GM18868 (cell line): ENCODE measurements at regions not wholly inside any gene's neighbourhood (a gene's known extent, or its start where the extent isn't known, plus 50 kb on each side); places are given as distances from the start of the nearest gene placed in this dataset.
"Not testable (repeated sequence)": the region's sequence is repeated elsewhere in the genome, so short reads cannot be mapped to it uniquely, and the experiment has no call there.

Experiments used
- ATAC-seq: cut with Tn5 transposase; IDR thresholded peaks from one replicate; pipeline ENCODE4 v1.9.1; 2021; ENCODE audit warnings: mild to moderate bottlenecking, moderate library complexity; ENCODE audit not compliant: unreplicated experiment

DNA sequence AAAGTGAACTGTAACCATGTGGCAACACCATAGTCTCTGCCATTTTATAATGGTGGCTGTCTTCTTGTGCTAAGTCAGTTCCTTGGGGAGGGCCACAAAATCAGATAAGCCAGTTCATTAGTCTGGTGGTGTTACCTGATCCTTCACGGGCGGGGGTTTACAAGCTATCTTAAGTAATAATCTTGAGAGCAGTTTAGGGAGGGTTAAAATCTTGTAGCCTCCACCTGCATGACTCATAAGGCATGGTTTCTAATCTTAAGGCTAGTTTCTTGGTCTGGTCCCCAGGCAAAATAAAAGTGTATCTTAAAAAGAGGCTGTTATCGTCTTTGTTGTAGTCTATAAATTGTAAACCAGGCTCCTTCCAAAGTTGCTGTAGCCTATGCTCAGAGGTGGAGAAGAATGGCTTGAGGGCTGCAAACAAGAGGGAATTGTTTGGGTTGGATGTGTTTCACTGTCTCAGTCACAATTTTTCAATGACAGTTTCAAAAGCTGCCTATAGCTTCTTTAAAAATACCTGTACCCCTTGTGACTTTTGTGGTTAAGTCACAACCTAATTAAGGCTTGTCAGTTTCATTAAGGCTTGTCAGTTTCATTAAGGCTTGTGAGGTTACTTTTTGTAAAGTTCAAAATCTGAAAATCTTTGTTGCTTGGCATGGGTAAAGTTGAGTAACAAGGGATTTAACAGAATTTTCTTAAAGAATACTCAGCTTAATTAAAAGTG is 135.7 kb downstream of the RPS4Y2 start:
- ATAC-seq, result peak; percentile 95

DNA sequence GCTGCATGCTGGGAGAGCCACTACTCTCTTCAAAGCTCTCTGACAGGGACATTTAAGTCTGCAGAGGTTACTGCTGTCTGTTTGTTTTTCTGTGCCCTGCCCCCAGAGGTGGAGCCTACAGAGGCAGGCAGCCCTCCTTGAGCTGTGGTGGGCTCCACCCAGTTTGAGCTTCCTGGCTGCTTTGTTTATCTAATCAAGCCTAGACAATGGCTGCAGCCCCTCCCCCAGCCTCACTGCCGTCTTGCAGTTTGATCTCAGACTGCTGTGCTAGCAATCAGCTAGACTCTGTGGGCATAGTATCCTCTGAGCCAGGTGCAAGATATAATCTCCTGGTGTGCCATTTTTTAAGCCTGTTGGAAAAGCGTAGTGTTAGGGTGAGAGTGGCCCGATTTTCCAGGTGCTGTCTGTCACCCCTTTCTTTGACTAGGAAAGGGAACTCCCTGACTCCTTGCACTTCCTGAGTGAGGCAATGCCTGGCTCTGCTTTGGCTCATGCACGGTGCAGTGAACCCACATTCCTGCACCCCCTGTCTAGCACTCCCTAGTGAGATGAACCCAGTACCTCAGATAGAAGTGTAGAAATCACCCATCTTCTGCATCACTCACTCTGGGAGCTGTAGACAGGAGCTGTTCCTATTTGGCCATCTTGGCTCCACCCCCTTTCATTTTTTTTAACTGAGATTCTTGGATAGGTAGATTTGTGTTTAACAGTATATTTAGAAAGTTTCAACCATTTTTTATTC is 169.6 kb downstream of the RPS4Y2 start:
- not testable (repeated sequence) for ATAC-seq

DNA sequence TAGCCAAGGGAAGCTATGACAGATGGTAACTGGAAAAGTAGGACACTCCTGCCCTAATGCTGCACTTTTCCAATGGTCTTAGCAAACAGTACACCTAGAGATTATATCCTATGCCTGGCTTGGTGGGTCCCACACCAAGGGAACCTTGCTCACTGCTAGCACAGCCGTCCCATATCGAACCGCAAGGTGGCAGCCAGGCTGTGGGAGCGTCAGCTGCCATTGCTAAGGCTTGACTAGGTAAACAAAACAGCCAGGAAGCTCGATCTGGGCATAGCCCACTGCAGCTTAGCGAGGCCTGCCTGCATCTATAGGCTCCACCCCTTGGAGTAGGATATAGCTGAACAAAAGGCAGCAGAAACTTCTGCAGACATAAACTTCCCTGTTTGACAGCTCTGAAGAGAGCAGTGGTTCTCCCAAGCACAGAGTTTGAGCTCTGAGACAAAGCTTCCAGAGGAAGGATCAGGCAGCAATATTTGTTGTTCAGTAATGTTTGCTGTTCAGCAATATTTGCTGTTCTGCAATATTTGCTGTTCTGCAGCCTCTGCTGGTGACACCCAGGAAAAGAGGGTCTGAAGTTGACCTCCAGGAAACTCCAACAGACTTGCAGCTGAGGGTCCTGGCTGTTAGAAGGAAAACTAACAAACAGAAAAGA is 173.9 kb downstream of the RPS4Y2 start:
- ATAC-seq, result no peak

DNA sequence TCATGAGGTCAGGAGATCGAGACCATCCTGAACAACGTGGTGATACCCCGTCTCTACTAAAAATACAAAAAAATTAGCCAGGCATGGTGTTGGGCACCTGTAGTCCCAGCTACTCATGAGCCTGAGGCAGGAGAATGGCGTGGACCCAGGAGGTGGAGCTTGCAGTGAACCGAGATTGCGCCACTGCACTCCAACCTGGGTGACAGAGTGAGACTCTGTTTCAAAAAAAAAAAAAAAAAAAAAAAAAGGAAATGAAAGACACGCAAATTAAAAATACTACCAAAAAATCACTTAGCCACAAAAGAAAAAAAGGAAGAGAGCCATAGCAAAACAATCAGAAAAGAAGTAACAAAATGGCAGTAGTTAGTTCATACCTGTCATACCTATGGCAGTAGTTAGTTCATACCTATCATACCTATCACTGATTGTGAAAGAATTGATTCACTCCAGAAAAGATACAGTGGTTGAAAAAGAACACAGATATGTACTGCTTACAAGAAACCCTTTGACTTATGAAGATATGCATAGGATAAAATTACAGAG is 180.9 kb downstream of the RPS4Y2 start:
- ATAC-seq, result not testable (repeated sequence)

DNA sequence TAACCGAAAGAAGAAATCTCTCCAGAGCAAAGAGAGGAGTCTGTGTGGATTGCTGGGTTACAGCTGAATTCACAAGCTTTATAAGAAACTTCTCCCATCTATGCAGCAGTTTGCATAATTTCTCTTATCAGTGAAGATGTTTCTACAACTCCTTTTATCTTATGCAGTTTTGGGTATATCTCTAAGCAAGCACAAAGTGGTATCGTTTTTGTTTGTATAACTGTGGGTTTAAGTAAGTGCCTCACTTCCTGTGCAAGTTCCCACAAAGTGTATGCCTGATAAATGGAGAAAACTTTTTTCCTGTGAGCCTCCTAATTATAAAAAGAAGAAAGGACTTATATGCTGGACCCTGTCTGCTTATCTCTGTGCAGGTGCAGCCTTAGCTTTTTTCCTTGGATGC is 205.6 kb downstream of the RPS4Y2 start:
- ATAC-seq, result no peak

DNA sequence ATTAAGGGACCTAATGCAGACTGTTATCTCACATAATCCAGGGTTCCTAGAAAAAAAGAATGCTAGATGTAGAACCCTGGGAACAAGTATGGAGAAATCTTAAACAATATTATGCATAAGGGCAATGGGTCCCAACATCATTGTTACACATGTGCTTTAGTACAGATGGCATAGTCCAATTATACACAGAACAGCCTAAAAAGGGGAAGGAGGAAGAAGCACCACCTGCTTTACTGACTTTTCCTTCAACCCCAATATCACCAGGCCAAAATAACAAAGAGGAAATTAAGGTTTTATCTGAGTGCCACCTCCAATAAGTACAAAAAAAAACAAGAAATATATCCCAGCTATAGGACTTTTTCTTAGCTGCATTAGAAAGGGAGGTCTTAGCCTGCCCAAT is 211.9 kb downstream of the RPS4Y2 start:
- no peak for ATAC-seq

DNA sequence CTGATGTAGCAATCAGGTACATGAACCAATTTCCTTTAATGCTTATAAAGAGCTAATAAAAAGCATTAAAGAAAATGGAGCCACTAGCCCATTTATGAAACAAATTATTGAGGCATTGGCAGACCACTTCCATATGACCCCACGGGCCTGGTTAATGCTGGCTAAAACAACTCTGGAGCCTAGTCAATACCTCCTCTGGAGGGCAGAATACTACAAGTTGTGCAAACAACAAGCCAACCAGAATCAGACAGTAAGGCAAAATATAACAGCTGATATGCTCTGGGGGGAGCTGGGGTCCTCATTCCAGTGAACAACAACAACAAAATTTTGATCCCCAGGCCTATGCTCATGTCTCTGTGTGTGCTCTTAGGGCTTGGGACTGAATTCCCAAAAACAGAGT is 212.3 kb downstream of the RPS4Y2 start:
- no peak for ATAC-seq

DNA sequence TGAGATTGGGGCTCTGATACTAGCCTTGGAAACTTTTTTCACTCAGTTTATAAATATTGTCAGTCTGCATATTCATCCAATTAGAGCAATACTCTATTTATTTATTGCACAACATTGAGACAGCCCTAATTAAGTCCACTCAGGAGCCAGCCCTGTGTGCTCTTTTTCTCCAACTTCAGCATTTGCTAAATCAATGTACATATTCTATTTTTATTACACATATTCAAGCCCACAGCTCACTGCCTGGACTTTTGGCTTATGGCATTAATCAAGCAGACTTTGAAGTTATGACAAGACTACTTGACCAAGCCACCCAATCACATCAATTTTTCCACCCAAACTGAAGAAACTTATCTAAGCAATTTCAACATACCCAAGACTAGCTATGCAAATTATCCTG is 215.5 kb downstream of the RPS4Y2 start:
- ATAC-seq, result no peak

DNA sequence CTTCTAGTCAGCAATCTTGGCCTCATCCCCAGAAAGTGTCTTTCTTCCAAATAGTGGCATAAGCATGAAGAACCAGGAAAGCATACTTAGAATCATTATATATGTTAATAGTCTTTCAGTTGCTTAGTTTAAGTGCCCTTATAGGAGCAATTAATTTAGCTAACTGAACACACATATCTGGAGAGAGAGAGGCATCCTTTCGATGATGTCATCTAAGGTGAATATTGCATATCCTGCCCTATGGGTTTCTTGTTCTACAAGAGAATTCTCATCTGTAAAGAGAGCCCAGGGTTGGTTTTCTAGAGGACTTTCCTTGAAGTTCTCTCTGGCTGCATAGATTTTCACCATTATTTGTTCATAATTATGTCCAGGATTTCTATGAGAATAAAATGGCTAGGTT is 230.1 kb downstream of the RPS4Y2 start:
- no peak for ATAC-seq

DNA sequence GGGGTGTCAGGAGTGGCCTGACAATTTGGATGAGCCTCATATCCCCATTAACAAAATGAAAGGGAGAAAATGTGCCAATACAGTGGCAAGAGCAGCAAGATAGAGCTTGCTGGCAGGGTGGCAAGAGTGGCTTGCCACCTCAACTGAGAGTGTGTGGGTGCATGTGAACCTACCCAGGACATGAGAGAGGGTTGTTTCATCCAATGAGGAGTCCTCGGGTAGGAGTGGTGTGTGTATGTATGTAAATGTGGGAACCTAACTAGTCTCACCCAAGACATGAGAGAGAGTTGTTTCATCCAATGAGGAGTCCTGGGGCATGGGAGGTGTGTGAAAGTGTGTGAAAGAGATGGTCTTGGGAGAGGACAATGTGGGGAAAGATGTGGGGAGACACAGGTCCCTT is 234.2 kb downstream of the RPS4Y2 start:
- ATAC-seq, result no peak

DNA sequence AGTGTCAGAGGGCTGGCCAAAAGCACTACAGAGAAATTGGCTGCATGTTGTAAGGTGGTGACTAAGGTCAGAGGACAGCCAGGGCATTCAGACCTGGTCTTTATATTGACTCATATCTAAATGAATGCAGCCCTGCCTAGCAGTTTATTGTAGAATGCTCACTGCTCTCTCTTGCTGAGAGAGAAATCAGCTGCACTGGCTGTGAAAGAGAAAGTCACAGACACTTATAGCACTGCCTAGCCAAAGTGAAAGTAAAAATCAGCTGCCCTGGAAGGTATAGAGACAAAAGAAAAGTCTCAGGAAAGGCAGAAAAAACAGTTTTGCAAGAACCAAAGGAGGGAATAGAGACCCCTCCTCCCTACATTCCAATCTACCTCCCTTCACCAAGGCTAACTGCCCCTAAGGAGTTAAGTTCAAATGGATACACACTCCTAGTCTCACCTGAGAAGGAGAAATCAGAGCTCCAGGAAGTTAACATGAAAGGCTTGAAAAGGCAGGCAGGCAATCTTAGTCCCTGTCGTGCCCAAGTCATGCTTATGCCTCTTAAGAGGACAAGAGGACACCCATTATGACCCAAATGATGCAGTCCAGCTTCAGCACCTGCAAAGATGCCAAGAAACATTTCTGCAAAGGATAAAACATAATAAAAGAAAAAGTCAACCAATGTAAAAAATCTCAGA is 235.1 kb downstream of the RPS4Y2 start:
- ATAC-seq, result peak; percentile 99

DNA sequence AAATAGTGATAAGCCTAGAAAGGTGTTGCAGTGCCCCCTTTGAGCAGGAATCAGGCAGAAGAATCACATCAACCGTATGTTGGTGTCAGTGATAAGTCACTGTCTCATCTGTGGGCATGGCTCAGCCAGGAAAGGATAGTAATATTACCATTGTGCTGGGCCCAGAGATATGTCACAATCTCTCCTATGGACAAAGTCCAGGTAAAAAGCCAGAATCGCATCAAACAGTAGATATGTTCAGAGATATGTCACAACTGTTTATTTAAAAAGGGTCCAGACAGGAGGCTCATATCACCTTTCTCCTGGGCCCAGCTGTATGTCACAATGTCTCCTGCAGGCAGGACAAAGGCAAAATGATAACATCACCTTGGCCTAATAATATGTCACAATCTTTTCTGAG is 241.4 kb downstream of the RPS4Y2 start:
- no peak for ATAC-seq

DNA sequence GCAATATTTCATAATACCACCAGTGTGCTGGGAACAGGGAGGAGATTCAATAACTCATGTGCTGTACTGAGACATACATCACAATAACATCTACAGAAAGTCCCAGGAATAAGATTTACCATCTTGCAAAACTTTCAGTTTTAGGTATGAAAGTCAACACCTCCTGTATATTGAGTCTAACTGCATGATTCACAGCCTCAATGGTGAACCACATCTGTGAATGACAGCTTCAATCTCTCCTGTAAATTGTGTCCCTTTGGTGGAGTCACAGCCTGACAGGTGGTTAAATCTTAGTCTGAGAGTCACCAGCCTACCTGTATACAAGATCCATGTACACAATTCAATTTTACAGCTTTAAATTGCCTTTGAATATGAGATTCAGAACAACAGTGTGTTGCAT is 242.1 kb downstream of the RPS4Y2 start:
- peak; percentile 59 for ATAC-seq

DNA sequence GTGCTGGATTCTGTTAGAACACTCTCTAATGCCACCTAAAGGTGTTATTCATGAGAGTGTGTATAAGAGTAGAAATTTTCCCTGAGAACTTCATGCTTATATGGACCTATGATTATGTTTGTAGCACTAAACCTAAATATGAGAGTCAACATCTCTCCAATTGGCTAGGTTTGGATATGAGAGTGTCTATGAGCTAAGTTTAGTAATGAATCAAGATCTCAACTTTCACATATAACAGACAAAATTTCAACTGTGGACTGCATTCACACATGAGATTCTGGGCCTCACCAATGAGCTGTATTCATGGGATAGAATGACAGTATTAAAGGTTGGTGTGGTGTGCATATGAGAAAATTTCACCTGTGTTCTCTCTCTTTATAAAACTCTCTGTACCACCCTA is 242.6 kb downstream of the RPS4Y2 start:
- ATAC-seq, result peak; percentile 26

DNA sequence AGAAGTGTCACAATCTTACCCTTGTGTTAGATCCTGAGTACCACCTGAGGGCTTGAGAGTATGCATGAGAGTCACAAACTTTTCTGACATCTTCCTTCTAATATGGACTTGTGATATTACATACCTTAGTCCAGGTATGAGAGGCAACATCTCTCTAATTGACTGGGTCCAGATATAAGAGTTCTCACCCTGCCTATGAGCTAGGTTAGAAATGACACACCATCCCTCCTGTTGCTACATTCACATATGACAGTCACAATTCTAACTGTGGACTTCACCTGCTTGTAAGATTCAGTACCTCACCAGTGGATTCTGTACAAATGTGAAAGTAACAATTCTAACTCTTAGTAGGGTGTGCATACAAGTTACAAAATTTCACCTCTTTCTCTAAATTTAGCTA is 245.2 kb downstream of the RPS4Y2 start:
- no peak for ATAC-seq

DNA sequence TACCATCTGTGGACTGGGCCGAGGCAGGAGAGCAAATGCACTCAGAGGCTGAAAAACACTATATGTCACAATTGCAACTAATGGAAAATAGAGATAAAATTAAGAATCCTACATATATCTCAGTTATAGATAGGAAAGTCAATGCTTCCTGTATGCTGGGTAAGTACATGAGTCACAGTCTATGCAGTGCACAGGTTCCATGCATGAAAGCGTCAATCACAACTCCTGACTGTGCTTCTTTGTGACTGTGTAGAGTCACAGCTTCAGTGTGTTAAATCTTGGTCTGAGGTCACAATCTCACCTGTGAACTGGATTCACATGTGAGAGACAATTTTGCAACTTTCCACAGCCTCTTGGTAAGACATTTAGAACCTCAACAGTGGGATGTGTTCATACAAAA is 247.2 kb downstream of the RPS4Y2 start:
- ATAC-seq, result no peak

DNA sequence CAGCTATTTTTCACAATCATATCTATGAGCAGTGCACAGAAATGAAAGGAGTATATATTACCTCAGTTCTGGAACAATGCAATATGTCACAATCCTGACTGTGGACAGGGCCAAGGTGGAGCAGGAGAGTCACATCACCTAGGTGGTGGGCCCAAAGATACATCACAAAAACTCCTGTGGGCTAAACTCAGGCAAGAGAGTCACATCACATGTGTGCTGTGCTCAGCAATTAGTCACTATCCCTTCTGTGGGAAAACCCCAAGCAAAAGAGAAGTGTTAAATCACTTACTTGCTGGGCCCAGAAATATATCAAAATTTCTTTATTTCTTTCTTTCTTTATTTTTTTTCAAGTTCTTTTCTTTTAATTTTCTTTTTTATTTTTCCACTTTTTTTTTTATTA is 249.6 kb downstream of the RPS4Y2 start:
- ATAC-seq, result no peak

DNA sequence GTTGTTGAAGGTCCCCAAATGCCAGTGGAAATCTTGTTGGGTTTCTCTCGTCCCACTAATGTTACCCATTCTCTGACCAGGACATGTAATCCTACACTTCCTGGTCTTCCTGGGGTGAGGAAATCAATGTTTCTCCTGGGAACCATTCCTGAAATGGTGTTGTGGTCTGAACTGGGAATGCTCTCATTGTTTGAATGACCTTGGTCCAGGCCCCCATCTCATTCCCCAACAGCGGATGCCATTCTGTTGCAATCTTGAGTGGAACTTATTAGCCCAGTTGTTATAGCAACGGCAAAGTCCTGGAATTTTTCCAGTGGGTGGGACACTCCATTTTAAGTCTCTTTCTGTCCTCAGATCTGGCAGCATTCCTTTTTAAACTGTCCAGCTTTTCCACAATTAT is 265.9 kb downstream of the RPS4Y2 start:
- no peak for ATAC-seq

DNA sequence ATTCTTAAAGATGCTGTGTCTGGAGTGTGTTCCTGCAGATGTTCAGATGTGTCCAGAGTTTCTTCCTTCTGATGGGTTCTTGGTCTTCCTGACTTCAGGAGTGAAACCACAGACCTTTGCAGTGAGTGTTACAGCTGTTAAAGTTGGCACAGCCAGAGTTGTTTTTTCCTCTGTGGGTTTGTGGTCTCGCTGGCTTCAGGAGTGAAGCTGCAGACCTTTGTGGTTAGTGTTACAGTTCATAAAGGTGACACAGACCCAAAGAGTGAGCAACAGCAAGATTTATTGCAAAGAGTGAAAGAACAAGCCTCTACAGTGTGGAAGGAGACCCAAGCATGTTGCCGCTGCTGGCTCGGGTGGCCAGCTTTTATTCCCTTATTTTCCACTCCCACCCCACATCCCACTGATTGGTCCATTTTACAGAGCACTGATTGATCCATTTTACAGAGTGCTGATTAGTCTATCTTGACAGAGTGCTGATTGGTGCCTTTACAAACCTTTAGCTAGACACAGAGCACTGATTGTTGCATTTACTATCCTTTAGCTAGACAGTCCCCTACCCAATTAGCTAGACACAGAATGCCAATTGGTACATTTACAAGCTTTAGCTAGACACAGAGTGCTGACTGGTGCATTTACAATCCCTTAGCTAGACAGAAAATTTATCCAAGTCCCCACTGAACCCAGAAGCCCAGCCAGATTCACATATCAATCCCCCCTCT is 266.6 kb downstream of the RPS4Y2 start:
- ATAC-seq, result no peak

DNA sequence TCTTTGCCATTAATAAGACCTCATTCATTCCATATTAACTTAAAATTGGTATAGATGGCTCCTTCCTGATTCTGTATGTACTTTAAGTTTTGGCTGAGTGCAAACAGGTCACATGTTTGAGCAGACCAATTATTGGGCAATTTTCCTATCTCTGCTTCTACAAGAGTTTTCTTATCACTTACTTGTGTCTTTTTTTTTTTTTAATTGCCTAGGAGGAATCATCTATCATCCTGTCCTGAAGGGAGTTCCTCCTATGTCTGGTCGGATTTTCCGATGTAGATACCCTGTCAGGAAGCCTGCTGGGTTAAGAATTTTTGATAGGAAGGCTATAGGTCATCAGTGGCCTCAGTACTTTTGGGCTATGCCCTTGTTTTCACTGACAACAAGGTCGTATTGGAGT is 268.0 kb downstream of the RPS4Y2 start:
- no peak for ATAC-seq

DNA sequence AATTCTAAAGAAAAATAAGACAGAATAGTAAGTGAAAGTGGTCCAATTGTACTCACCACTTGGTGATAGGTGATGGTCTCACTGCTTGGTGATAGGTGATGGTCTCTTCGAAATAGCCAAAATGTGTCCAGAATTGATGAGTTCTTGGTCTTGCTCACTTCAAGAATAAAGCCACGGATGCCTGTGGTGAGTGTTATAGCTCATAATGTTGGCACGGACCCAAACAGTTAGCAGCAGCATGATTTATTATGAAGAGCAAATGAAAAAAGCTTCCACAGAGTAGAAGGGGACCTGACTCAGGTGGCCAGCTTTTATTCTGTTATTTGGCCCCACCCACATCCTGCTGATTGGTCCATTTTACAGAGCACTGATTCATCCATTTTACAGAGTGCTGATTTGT is 272.6 kb downstream of the RPS4Y2 start:
- no peak for ATAC-seq
